Lower leg skin (tissue), 4 donors: ENCODE measurements at regions not wholly inside any gene's neighbourhood (a gene's known extent, or its start where the extent isn't known, plus 50 kb on each side); places are given as distances from the start of the nearest gene placed in this dataset.

Source experiments
- DNase-seq, 2 donors: peaks; one replicate each; pipeline ENCODE4 v3.0.0-alpha.2; 2019; ENCODE audit warnings: low spot score in 2 of 2
- H3K4me3 ChIP-seq: fragments of 200-600 bp; sonication (generic); 2 replicates; pipeline ENCODE4 v1.5.1; 2017; ENCODE audit warnings: mild to moderate bottlenecking, low read depth; ENCODE audit not compliant: poor library complexity, severe bottlenecking
- POLR2A ChIP-seq, 2 donors: fragments of 450-650 bp; IDR thresholded peaks; one replicate each; pipeline ENCODE4 v1.6.1; 2016 to 2017; ENCODE audit warnings: antibody characterized with exemption in 2 of 2, mild to moderate bottlenecking in 1 of 2, moderate library complexity in 1 of 2
- WGBS, 2 donors: methylation state at CpG; one replicate each; pipeline ENCODE4 v1.1.5; 2018; 5-methylcytosine and 5-hydroxymethylcytosine counted together
- intact Hi-C: fragments of 100-400 bp; cut with DNase I; formaldehyde crosslinking; loops from one replicate; pipeline ENCODE4 v1.15.0; 2023; ENCODE audit warnings: low total_unique reads
- TF ChIP-seq, protein P1 (sequence below), 3 donors: fragments of 450-650 bp; IDR thresholded peaks; one replicate each; pipeline ENCODE4 v1.5.1; 2016; ENCODE audit warnings: antibody characterized with exemption in 3 of 3, mild to moderate bottlenecking in 3 of 3, moderate library complexity in 2 of 3

DNA sequence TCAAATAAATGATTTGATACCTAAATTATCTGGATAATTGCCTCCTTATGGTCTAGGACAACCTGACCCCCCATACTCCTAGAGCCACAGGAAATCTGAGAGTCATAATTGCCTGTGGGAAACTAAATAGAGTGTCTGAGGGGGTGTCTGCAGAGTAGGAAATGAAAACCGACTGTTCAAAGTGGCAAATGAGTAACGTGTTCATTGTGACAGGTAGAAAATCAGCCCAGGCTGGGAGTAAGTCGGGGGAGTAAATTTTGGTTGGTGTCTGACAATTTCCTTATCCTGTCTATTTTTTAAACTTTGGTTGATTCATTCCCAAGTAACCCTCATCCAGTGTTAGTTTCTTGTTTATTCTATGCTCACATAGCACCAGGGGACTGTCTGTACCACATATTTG is 51.6 kb upstream of the HOXC13 start:
- no peak for DNase-seq
- intact Hi-C loops = no loop called here
- H3K4me3 ChIP-seq = no peak overlapping the region
- TF ChIP-seq, protein P1, sequence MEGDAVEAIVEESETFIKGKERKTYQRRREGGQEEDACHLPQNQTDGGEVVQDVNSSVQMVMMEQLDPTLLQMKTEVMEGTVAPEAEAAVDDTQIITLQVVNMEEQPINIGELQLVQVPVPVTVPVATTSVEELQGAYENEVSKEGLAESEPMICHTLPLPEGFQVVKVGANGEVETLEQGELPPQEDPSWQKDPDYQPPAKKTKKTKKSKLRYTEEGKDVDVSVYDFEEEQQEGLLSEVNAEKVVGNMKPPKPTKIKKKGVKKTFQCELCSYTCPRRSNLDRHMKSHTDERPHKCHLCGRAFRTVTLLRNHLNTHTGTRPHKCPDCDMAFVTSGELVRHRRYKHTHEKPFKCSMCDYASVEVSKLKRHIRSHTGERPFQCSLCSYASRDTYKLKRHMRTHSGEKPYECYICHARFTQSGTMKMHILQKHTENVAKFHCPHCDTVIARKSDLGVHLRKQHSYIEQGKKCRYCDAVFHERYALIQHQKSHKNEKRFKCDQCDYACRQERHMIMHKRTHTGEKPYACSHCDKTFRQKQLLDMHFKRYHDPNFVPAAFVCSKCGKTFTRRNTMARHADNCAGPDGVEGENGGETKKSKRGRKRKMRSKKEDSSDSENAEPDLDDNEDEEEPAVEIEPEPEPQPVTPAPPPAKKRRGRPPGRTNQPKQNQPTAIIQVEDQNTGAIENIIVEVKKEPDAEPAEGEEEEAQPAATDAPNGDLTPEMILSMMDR (IDR thresholded peaks at IDR 0.05) = no peak
- TF ChIP-seq POLR2A (IDR thresholded peaks at IDR 0.05) = no peak
- WGBS, 2 donors = 68 to 72% methylated on average over 3 of the region's 3 CpGs

DNA sequence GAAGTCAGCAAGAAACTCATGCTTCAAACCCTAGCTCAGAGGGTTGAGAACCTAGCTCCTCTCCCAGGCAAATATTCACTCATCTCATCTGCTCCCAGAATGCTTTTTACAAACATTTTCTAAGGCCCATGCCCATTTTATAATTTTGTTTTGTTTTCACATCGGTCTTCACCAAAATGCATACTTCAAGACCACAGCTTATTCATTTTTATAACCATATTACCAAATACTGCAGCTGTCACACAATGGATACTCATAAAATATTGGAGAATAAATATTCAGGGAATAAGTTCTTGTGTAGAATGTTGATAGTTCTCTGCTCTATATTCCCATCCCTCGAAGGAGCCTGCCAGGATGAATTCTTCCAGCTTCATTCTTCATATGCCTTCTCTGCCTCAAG is 50.8 kb upstream of the HOXC13 start:
- WGBS, 2 donors = 84 to 91% methylated on average over 2 of the region's 2 CpGs
- intact Hi-C loops = no loop called here
- TF ChIP-seq, protein P1 (IDR thresholded peaks at IDR 0.05) = no peak
- TF ChIP-seq POLR2A (IDR thresholded peaks at IDR 0.05) = no peak
- DNase-seq = no peak
- H3K4me3 ChIP-seq = no peak overlapping the region
